Heart left ventricle (tissue), 16 donors: ENCODE measurements at regions not wholly inside any gene's neighbourhood (a gene's known extent, or its start where the extent isn't known, plus 50 kb on each side); places are given as distances from the start of the nearest gene placed in this dataset.

Experiments used
- ATAC-seq, 4 donors: fragments of 200-7000 bp; cut with Tn5 transposase; one replicate each; pipeline ENCODE4 v1.9.1; 2020 to 2022; ENCODE audit warnings: moderate library complexity in 4 of 4, mild to moderate bottlenecking in 3 of 4, moderate number of reproducible peaks in 1 of 4
- DNase-seq, 5 donors: peaks; one replicate each; pipeline ENCODE4 v3.0.0-alpha.2; 2020
- H3K27ac ChIP-seq, 12 donors: fragments of 200-600 bp; sonication (generic) in 4 of 12; one replicate each; pipeline versions ENCODE4 v1.5.0 to v1.8.0; 2016 to 2022; ENCODE audit warnings: mild to moderate bottlenecking in 2 of 12
- H3K27me3 ChIP-seq, 9 donors: fragments of 200-600 bp; sonication (generic) in 2 of 9; one replicate each; pipeline versions ENCODE4 v1.5.1 to v1.8.0; 2016 to 2022; ENCODE audit warnings: mild to moderate bottlenecking in 3 of 9
- H3K36me3 ChIP-seq, 9 donors: fragments of 200-600 bp; sonication (generic) in 2 of 9; one replicate each; pipeline versions ENCODE4 v1.5.0 to v1.8.0; 2018 to 2022; ENCODE audit warnings: mild to moderate bottlenecking in 2 of 9
- H3K4me1 ChIP-seq, 12 donors: fragments of 200-600 bp; sonication (generic) in 4 of 12; one replicate each; pipeline versions ENCODE4 v1.5.0 to v1.8.0; 2016 to 2022; ENCODE audit warnings: mild to moderate bottlenecking in 3 of 12
- H3K4me3 ChIP-seq, 12 donors: fragments of 200-600 bp; sonication (generic) in 4 of 12; one replicate each; pipeline versions ENCODE4 v1.5.0 to v1.8.0; 2017 to 2022; ENCODE audit warnings: mild to moderate bottlenecking in 9 of 12, moderate library complexity in 4 of 12
- H3K9me3 ChIP-seq, 12 donors: fragments of 200-600 bp; sonication (generic) in 4 of 12; one replicate each; pipeline versions ENCODE4 v1.5.0 to v1.8.0; 2016 to 2022; ENCODE audit warnings: mild to moderate bottlenecking in 1 of 12
- POLR2A ChIP-seq, 2 donors: fragments of 450-650 bp; IDR thresholded peaks; one replicate each; pipeline ENCODE4 v1.6.1; 2017; ENCODE audit warnings: antibody characterized with exemption in 2 of 2, mild to moderate bottlenecking in 2 of 2, moderate library complexity in 2 of 2
- WGBS, 4 donors: extraction: QIAGEN DNeasy Blood & Tissue Kit in 2 of 4; methylation state at CpG; one replicate each; pipeline versions ENCODE4 v1.1.5 to v1.1.7; 2013 to 2018; 5-methylcytosine and 5-hydroxymethylcytosine counted together
- intact Hi-C, 10 donors: fragments of 100-400 bp; cut with DNase I; formaldehyde crosslinking; loops; one replicate each; pipeline versions ENCODE4 v1.11.1 to v1.14.2; 2022
- TF ChIP-seq, protein P1 (sequence below), 12 donors: fragments of 200-600 bp; sonication (generic) in 4 of 12; IDR thresholded peaks; one replicate each; pipeline versions ENCODE4 v1.5.0 to v1.8.0; 2018 to 2022; ENCODE audit warnings: antibody characterized with exemption in 12 of 12, mild to moderate bottlenecking in 5 of 12
- donor health status: ischemic (EF 13 %, LVEDD 7.1; RV severe dilation, severe dysfunction).
- donor health status: healthy with polysubstance abuse.
- donor health status: DM: no; HTN: yes; CAD: no.
- donor health status: DM: no; HTN: no; CAD: no.
- donor health status: ischemic (EF 25% LVEDD 6.9; RV normal size, moderate dysfunction).
- donor health status: ischemic (EF 25% LVEDD 5.7; RV mildly dilated, moderate dysfunction).
- donor health status: healthy.
- donor health status: DM: yes; HTN: yes; CAD: no.
- donor health status: ischemic (EF 35%, LVEDD 5.7; RV mildly dilated, moderate dysfunction).
- donor health status: nonischemic (EF 11% LVEDD 7.7; RV severe dilation, severe dysfunction).
- donor health status: DM: yes; HTN: yes; CAD: no.
- donor health status: PGD.
- donor health status: ischemic (EF 29% LVEDD 5.4; RV normal size, mild dysfunction).
- donor health status: nonischemic (EF 23%, LVEDD 6.1; RV moderate dilation, normal function).

DNA sequence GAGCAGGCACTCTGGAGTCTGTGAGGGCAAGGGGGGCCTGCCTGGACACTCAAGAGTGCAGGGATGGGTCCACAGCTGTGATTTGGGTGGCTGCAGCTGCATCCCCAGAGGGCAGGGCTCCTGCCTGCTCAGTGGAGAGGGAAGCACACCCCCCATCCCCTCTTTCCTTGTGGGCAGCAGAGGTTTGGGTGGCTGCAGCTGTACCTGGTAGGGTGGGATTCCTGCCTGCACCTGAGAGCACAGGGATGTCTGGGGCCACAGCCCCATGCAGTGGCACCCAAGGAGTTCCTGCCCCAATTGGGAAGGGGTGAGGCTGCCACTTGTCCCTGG, 605.4 kb upstream of the FAM174A start:
- no peak for TF ChIP-seq POLR2A (IDR thresholded peaks at IDR 0.05)
- TF ChIP-seq, protein P1, sequence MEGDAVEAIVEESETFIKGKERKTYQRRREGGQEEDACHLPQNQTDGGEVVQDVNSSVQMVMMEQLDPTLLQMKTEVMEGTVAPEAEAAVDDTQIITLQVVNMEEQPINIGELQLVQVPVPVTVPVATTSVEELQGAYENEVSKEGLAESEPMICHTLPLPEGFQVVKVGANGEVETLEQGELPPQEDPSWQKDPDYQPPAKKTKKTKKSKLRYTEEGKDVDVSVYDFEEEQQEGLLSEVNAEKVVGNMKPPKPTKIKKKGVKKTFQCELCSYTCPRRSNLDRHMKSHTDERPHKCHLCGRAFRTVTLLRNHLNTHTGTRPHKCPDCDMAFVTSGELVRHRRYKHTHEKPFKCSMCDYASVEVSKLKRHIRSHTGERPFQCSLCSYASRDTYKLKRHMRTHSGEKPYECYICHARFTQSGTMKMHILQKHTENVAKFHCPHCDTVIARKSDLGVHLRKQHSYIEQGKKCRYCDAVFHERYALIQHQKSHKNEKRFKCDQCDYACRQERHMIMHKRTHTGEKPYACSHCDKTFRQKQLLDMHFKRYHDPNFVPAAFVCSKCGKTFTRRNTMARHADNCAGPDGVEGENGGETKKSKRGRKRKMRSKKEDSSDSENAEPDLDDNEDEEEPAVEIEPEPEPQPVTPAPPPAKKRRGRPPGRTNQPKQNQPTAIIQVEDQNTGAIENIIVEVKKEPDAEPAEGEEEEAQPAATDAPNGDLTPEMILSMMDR (IDR thresholded peaks at IDR 0.05) = no peak
- no peak overlapping the region for H3K4me3 ChIP-seq
- H3K4me1 ChIP-seq = no peaks in the 10 kb centered on the region
- no peak for DNase-seq
- intact Hi-C loops = no loop called here
- no peaks in the 10 kb centered on the region for H3K9me3 ChIP-seq
- no peaks in the 10 kb centered on the region for H3K27me3 ChIP-seq
- no peak for ATAC-seq
- no peak overlapping the region for H3K27ac ChIP-seq
- H3K36me3 ChIP-seq = no peaks in the 10 kb centered on the region

DNA sequence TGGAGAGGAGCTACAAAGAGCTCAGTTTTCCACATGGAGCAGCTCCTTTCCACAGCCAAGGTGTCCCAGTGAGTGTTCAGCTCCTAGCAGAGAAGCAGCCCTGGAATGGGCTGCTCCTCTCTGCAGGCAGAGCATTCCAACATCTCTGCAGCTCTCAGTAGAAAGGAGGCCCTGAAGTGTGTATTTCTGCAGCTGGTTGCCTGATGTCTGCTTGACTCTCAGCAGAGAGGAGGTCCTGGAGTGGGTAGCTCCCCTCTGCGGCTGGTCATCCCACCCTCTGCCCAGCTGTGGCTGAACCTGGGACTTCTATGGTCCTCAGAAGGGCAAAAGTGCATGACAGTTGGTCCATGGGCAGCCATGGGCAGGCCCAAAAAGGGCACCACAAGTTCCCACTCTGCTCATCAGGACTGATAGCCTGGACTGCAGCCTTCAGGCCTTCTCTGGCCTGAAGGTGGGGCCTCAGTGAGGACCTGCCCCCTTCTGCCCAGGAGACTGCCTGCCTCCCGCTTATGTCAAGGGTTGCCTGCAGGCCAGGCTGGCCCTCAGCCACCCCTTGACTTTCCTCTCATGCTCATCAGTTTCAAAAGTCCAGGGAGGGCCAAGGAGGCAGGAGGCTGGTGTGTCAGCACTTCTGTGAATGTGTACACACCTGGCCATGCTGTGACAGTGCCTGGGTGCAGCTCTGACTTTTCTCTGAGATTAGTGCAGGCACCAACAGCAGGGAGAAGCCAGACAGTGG, 605.9 kb upstream of the FAM174A start:
- DNase-seq = no peak
- H3K36me3 ChIP-seq = no peaks in the 10 kb centered on the region
- H3K4me3 ChIP-seq = no peak overlapping the region
- intact Hi-C loops = no loop called here
- H3K9me3 ChIP-seq = no peaks in the 10 kb centered on the region
- no peak overlapping the region for H3K27ac ChIP-seq
- 75 to 96% (median 86%) methylated on average over 2 of the region's 2 CpGs for WGBS, 4 donors
- no peaks in the 10 kb centered on the region for H3K27me3 ChIP-seq
- ATAC-seq = peak in 1 of 4 donors; percentile 20
- no peak for TF ChIP-seq POLR2A (IDR thresholded peaks at IDR 0.05)
- TF ChIP-seq, protein P1 (IDR thresholded peaks at IDR 0.05) = no peak
- no peaks in the 10 kb centered on the region for H3K4me1 ChIP-seq

DNA sequence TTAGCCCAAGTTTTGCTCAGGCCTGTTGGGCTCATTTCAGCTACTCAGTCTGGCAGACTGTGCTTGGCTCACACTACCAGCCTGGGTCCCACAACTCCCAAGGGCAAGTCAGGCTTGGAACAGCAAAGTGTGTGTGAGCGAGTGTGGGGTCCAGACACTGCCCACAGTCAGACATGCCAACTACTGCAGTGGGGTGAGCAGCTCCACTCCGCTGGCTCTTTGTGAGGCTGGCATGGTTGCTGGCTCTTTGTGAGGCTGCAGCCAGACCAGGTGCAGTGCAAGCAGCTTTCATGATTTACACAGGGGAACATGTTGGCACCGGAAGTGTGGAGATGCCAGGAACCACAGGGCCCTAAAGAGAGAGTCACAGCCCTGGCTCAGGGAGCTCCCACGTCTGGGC, 606.7 kb upstream of the FAM174A start:
- H3K9me3 ChIP-seq = no peaks in the 10 kb centered on the region
- ATAC-seq (no peak), DNase-seq (no peak)
- no peak for TF ChIP-seq POLR2A (IDR thresholded peaks at IDR 0.05)
- TF ChIP-seq, protein P1 (IDR thresholded peaks at IDR 0.05) = no peak
- 70 to 78% (median 75%) methylated on average over 2 to 4 of the region's 4 CpGs for WGBS, 4 donors
- intact Hi-C loops = no loop called here
- no peaks in the 10 kb centered on the region for H3K4me1 ChIP-seq
- H3K4me3 ChIP-seq = no peak overlapping the region
- no peaks in the 10 kb centered on the region for H3K36me3 ChIP-seq
- no peaks in the 10 kb centered on the region for H3K27me3 ChIP-seq
- H3K27ac ChIP-seq = no peak overlapping the region

DNA sequence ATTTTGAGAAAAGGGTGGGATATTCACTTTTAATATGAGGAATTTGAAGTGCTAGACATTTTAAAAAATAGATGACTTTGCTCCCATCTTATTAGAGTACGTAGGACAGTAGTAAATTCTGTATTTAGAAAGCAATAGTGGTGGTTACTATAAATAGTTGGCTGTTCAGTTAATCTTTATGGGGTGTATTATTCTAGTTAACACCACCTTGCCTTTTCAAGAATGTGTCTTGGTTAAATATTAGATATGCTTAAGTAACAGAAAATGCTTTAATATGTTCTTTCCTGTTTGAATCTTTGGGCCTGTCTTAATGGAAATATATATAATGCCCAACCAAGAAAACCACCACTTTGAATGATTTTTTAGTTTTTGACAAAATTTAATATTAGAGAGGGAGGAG, 608.7 kb upstream of the FAM174A start:
- TF ChIP-seq POLR2A (IDR thresholded peaks at IDR 0.05) = no peak
- TF ChIP-seq, protein P1 (IDR thresholded peaks at IDR 0.05) = no peak
- no peaks in the 10 kb centered on the region for H3K36me3 ChIP-seq
- no peaks in the 10 kb centered on the region for H3K4me1 ChIP-seq
- WGBS, 4 donors = 40 to 46% (median 43%) methylated on average over 1 of the region's 1 CpG
- H3K4me3 ChIP-seq = no peak overlapping the region
- H3K27ac ChIP-seq = no peak overlapping the region
- H3K27me3 ChIP-seq = no peaks in the 10 kb centered on the region
- ATAC-seq = no peak
- no peak for DNase-seq
- intact Hi-C loops = no loop called here
- no peaks in the 10 kb centered on the region for H3K9me3 ChIP-seq
